Endodermal cell (in vitro differentiated cells): ENCODE measurements at regions not wholly inside any gene's neighbourhood (a gene's known extent, or its start where the extent isn't known, plus 50 kb on each side); places are given as distances from the start of the nearest gene placed in this dataset.

Source experiments
- DNase-seq: peaks from one replicate; pipeline ENCODE4 v3.0.0-alpha.2; 2017
- H3K27ac ChIP-seq: 2 replicates; pipeline ENCODE4 v1.5.1; 2013; ENCODE audit warnings: mild to moderate bottlenecking, low read depth, low read length, moderate library complexity
- H3K27me3 ChIP-seq: 2 replicates; pipeline ENCODE4 v1.6.1; 2013; ENCODE audit warnings: mild to moderate bottlenecking, low read length, moderate library complexity; ENCODE audit not compliant: insufficient read depth, control insufficient read depth, poor library complexity, severe bottlenecking
- H3K36me3 ChIP-seq: 2 replicates; pipeline ENCODE4 v1.7.0; 2013; ENCODE audit warnings: mild to moderate bottlenecking, low read length, moderate library complexity; ENCODE audit not compliant: control insufficient read depth, insufficient read depth
- H3K4me1 ChIP-seq: one replicate; pipeline ENCODE4 v1.7.0; 2013; ENCODE audit warnings: low read length; ENCODE audit not compliant: control insufficient read depth, insufficient read depth
- H3K4me3 ChIP-seq: 2 replicates; pipeline ENCODE4 v1.5.1; 2013; ENCODE audit warnings: mild to moderate bottlenecking, low read length, moderate library complexity
- H3K9ac ChIP-seq: 2 replicates; pipeline ENCODE4 v1.6.1; 2013; ENCODE audit warnings: mild to moderate bottlenecking, low read length, moderate library complexity; ENCODE audit not compliant: poor library complexity, severe bottlenecking; ENCODE audit errors: extremely low read depth
- H3K9me3 ChIP-seq: 2 replicates; pipeline ENCODE4 v1.6.1; 2013; ENCODE audit warnings: mild to moderate bottlenecking, low read length, moderate library complexity; ENCODE audit not compliant: control insufficient read depth
- H3K27ac Mint-ChIP-seq: 2 replicates; pipeline ENCODE4 v1.8.0; 2020; ENCODE audit warnings: mixed read lengths
- H3K27me3 Mint-ChIP-seq: 2 replicates; pipeline ENCODE4 v1.8.0; 2021; ENCODE audit warnings: mild to moderate bottlenecking, mixed read lengths; ENCODE audit not compliant: insufficient read depth
- H3K36me3 Mint-ChIP-seq: 2 replicates; pipeline ENCODE4 v1.8.0; 2020; ENCODE audit warnings: low read depth, mixed read lengths
- H3K4me1 Mint-ChIP-seq: 2 replicates; pipeline ENCODE4 v1.8.0; 2020; ENCODE audit warnings: mixed read lengths
- H3K4me3 Mint-ChIP-seq: 2 replicates; pipeline ENCODE4 v1.8.0; 2020; ENCODE audit warnings: mild to moderate bottlenecking, moderate library complexity, mixed read lengths
- H3K9me3 Mint-ChIP-seq: 2 replicates; pipeline ENCODE4 v1.8.0; 2020; ENCODE audit warnings: mild to moderate bottlenecking, mixed read lengths
- CTCF ChIP-seq: fragments of 200-600 bp; sonication (generic); conservative IDR thresholded peaks from 2 replicates; pipeline ENCODE4 v1.5.0; 2021; ENCODE audit warnings: antibody characterized with exemption, mild to moderate bottlenecking
- WGBS, 2 experiments: methylation state at CpG; one replicate each; pipeline versions ENCODE4 v1.1.5 to v1.1.7; 2013; ENCODE audit warnings: missing lambda C conversion rate in 2 of 2, mixed read lengths in 1 of 2; ENCODE audit not compliant: insufficient coverage in 1 of 2, insufficient read length in 1 of 2; 5-methylcytosine and 5-hydroxymethylcytosine counted together

GRCh38 chr2:44051593-44052347, 56.0 kb upstream of the LRPPRC start:
- no peak for TF ChIP-seq CTCF
- Histone ChIP-seq H3K27me3 (no peaks in the 10 kb centered on the region), H3K36me3 (no peaks in the 10 kb centered on the region), H3K9ac (no peak overlapping the region), H3K4me3 (no peak overlapping the region), H3K4me1 (no peaks in the 10 kb centered on the region), H3K27ac (peak overlapping the region; percentile 76), H3K9me3 (no peaks in the 10 kb centered on the region)
- WGBS, 2 experiments, result 72% methylated on average over 7 of the region's 7 CpGs; no CpG with 5 or more reads in 1 of the 2 experiments
- Mint-ChIP-seq H3K27ac (no peak overlapping the region), H3K36me3 (no peaks in the 10 kb centered on the region), H3K4me1 (peaks cover 9% of the 10 kb centered on the region), H3K9me3 (peaks cover 1% of the 10 kb centered on the region), H3K4me3 (no peak overlapping the region), H3K27me3 (peaks cover 16% of the 10 kb centered on the region)
- peak; percentile 64 for DNase-seq

GRCh38 chr2:44052584-44052983, 56.8 kb upstream of the LRPPRC start:
- H3K27ac Mint-ChIP-seq, result no peak overlapping the region

GRCh38 chr2:44053052-44053451, 57.3 kb upstream of the LRPPRC start:
- H3K4me1 Mint-ChIP-seq, result peaks cover 9% of the 10 kb centered on the region
- Histone ChIP-seq H3K9me3 (no peaks in the 10 kb centered on the region), H3K27me3 (no peaks in the 10 kb centered on the region), H3K9ac (no peak overlapping the region), H3K36me3 (no peaks in the 10 kb centered on the region), H3K4me1 (no peaks in the 10 kb centered on the region), H3K27ac (no peak overlapping the region), H3K4me3 (no peak overlapping the region)
- DNase-seq, result no peak
- no peak overlapping the region for H3K4me3 Mint-ChIP-seq
- 87 to 89% methylated on average over 1 to 2 of the region's 2 CpGs for WGBS, 2 experiments
- H3K27ac Mint-ChIP-seq, result no peak overlapping the region
- no peak for TF ChIP-seq CTCF
- no peaks in the 10 kb centered on the region for H3K36me3 Mint-ChIP-seq
- peaks cover 29% of the 10 kb centered on the region for H3K27me3 Mint-ChIP-seq
- no peaks in the 10 kb centered on the region for H3K9me3 Mint-ChIP-seq

More at GRCh38 chr2:44052584-44052983, 56.8 kb upstream of the LRPPRC start:
- no peaks in the 10 kb centered on the region for H3K36me3 Mint-ChIP-seq
- WGBS, 2 experiments, result 87 to 92% methylated on average over 4 to 8 of the region's 8 CpGs
- peaks cover 24% of the 10 kb centered on the region for H3K27me3 Mint-ChIP-seq
- Histone ChIP-seq H3K9ac (no peak overlapping the region), H3K27me3 (no peaks in the 10 kb centered on the region), H3K36me3 (no peaks in the 10 kb centered on the region), H3K4me1 (no peaks in the 10 kb centered on the region), H3K9me3 (no peaks in the 10 kb centered on the region), H3K4me3 (no peak overlapping the region), H3K27ac (peak overlapping the region; percentile 76)
- DNase-seq, result no peak
- H3K9me3 Mint-ChIP-seq, result no peaks in the 10 kb centered on the region
- no peak overlapping the region for H3K4me3 Mint-ChIP-seq
- TF ChIP-seq CTCF, result no peak
- H3K4me1 Mint-ChIP-seq, result peaks cover 9% of the 10 kb centered on the region
